Erythroblast (primary cell): ENCODE measurements at regions not wholly inside any gene's neighbourhood (a gene's known extent, or its start where the extent isn't known, plus 50 kb on each side); places are given as distances from the start of the nearest gene placed in this dataset.

Source experiments
- DNase-seq, 2 experiments: peaks; one replicate each; lab custom pipeline; 2025; lab: John Stamatoyannopoulos, UW
- GATA1 ChIP-seq: IDR thresholded peaks from 2 replicates; pipeline ENCODE4 v1.6.1; 2011; ENCODE audit warnings: low read depth, mild to moderate bottlenecking, control low read depth, low read length, moderate library complexity
- POLR2A ChIP-seq: IDR thresholded peaks from 2 replicates; pipeline ENCODE4 v1.6.1; 2011; ENCODE audit warnings: mild to moderate bottlenecking, low read length

GRCh38 chr12:128052777-128053176 is 214.2 kb upstream of the TMEM132C start:
- TF ChIP-seq GATA1 (no peak), POLR2A (no peak)
- DNase-seq: no peak

GRCh38 chr12:128055567-128055966 is 211.4 kb upstream of the TMEM132C start:
- DNase-seq: no peak
- TF ChIP-seq GATA1: no peak
- no peak for TF ChIP-seq POLR2A

- no peak for DNase-seq
- no peak for TF ChIP-seq POLR2A
- no peak for TF ChIP-seq GATA1
These were observed 210.7 kb upstream of the TMEM132C start for GRCh38 chr12:128056136-128056801.

GRCh38 chr12:128057586-128057985 is 209.4 kb upstream of the TMEM132C start:
- TF ChIP-seq POLR2A: no peak
- no peak for TF ChIP-seq GATA1
- no peak for DNase-seq

GRCh38 chr12:128059621-128060370 is 207.2 kb upstream of the TMEM132C start:
- DNase-seq: no peak
- TF ChIP-seq GATA1: no peak
- no peak for TF ChIP-seq POLR2A

- no peak for DNase-seq
- TF ChIP-seq GATA1 (no peak), POLR2A (no peak)
These were observed 198.8 kb upstream of the TMEM132C start for GRCh38 chr12:128068211-128068610.

- TF ChIP-seq GATA1 (no peak), POLR2A (no peak)
- DNase-seq: peak; percentile 25 to 56
These were observed 197.5 kb upstream of the TMEM132C start for GRCh38 chr12:128069359-128069997.

- DNase-seq: no peak
- TF ChIP-seq POLR2A: no peak
- TF ChIP-seq GATA1: no peak
These were observed 193.0 kb upstream of the TMEM132C start for GRCh38 chr12:128073937-128074336.

- no peak for DNase-seq
- TF ChIP-seq GATA1: no peak
- TF ChIP-seq POLR2A: no peak
These were observed 191.6 kb upstream of the TMEM132C start for GRCh38 chr12:128075332-128075731.

GRCh38 chr12:128076188-128076587 is 190.8 kb upstream of the TMEM132C start:
- no peak for DNase-seq
- TF ChIP-seq POLR2A: no peak
- TF ChIP-seq GATA1: no peak

- no peak for DNase-seq
- no peak for TF ChIP-seq POLR2A
- no peak for TF ChIP-seq GATA1
These were observed 189.6 kb upstream of the TMEM132C start for GRCh38 chr12:128077211-128077916.

GRCh38 chr12:128077917-128078298 is 189.1 kb upstream of the TMEM132C start:
- TF ChIP-seq GATA1 (no peak), POLR2A (no peak)
- DNase-seq: no peak

GRCh38 chr12:128078301-128078971 is 188.5 kb upstream of the TMEM132C start:
- no peak for DNase-seq
- TF ChIP-seq POLR2A: no peak
